GM12891 (cell line): ENCODE measurements at regions not wholly inside any gene's neighbourhood (a gene's known extent, or its start where the extent isn't known, plus 50 kb on each side); places are given as distances from the start of the nearest gene placed in this dataset.

Experiments used
- PAX5 ChIP-seq: IDR thresholded peaks from 2 replicates; pipeline ENCODE4 v1.6.1; 2011; ENCODE audit warnings: low read length, moderate library complexity, mild to moderate bottlenecking; ENCODE audit not compliant: insufficient read depth, severe bottlenecking
- POLR2A ChIP-seq: IDR thresholded peaks from 2 replicates; pipeline ENCODE4 v1.6.1; 2011; ENCODE audit warnings: low read depth, low read length, control low read depth
- POLR2AphosphoS5 ChIP-seq: IDR thresholded peaks from 2 replicates; pipeline ENCODE4 v1.6.1; 2011; ENCODE audit warnings: low read depth, low read length, control low read depth
- POU2F2 ChIP-seq: IDR thresholded peaks from 2 replicates; pipeline ENCODE4 v1.6.1; 2011; ENCODE audit warnings: low read depth, mild to moderate bottlenecking, control low read depth, low read length, moderate library complexity
- SPI1 ChIP-seq: IDR thresholded peaks from 2 replicates; pipeline ENCODE4 v1.6.1; 2011; ENCODE audit warnings: low read depth, low read length, control low read depth
- TAF1 ChIP-seq: IDR thresholded peaks from 2 replicates; pipeline ENCODE4 v1.6.1; 2011; ENCODE audit warnings: low read depth, low read length, control low read depth

DNA sequence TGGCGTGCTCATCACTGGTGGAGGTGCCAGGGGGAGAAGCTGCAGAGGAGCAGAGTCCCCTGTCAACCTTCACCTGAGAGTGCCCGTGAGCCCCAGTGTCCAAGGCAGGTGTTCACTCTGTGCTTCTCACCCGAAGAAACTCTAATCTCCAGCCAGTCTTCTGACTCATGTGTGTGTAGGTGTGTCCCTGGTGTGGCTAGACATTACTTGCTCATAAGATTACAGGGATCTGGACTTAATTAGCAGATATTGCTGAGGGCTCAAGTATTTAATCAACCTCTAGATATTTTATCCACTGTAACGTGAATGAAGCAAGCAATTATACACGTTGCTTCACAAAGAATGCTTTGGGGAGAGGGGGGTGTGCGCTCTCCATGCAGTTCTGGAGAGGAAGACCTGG lies 72.5 kb downstream of the MED10 start:
- TF ChIP-seq POLR2A (no peak), SPI1 (no peak), POLR2AphosphoS5 (no peak), POU2F2 (no peak), TAF1 (no peak), PAX5 (no peak)
